Fibroblast of lung (primary cell): ENCODE measurements at regions not wholly inside any gene's neighbourhood (a gene's known extent, or its start where the extent isn't known, plus 50 kb on each side); places are given as distances from the start of the nearest gene placed in this dataset.

ENCODE experiments used
- DNase-seq, 2 donors: peaks; one replicate each; pipeline versions ENCODE4 v3.0.0 to v3.0.0-alpha.2; 2010; ENCODE audit warnings: low read depth in 2 of 2
- H2AFZ ChIP-seq: 2 replicates; pipeline ENCODE4 v1.5.1; 2012; ENCODE audit warnings: low read length, control low read depth, inconsistent platforms
- H3K27ac ChIP-seq: 2 replicates; pipeline ENCODE4 v1.5.1; 2011; ENCODE audit warnings: low read length, control low read depth; ENCODE audit not compliant: insufficient read depth
- H3K27me3 ChIP-seq: 2 replicates; pipeline ENCODE4 v1.5.1; 2011; ENCODE audit warnings: mild to moderate bottlenecking, low read length; ENCODE audit not compliant: control insufficient read depth, insufficient read depth
- H3K36me3 ChIP-seq: 2 replicates; pipeline ENCODE4 v1.5.1; 2011; ENCODE audit warnings: low read length; ENCODE audit not compliant: control insufficient read depth, insufficient read depth
- H3K4me1 ChIP-seq: 2 replicates; pipeline ENCODE4 v1.5.1; 2011; ENCODE audit warnings: low read length; ENCODE audit not compliant: control insufficient read depth, insufficient read depth; ENCODE audit errors: extremely low read depth
- H3K4me2 ChIP-seq: 2 replicates; pipeline ENCODE4 v1.5.1; 2011; ENCODE audit warnings: low read length, control low read depth; ENCODE audit not compliant: insufficient read depth; ENCODE audit errors: extremely low read depth
- H3K4me3 ChIP-seq, 4 experiments: fragments of 200-600 bp in 1 of 4; sonication (generic) in 1 of 4; replicated peaks in 1 of 4; 2 replicates each; pipeline ENCODE4 v1.5.1; 2011 to 2016; ENCODE audit warnings: low read length in 4 of 4, low read depth in 3 of 4, mild to moderate bottlenecking in 3 of 4, control low read depth in 2 of 4, inconsistent platforms in 1 of 4, mixed read lengths in 1 of 4; ENCODE audit not compliant: insufficient read depth in 1 of 4; ENCODE audit errors: control extremely low read depth in 1 of 4
- H3K79me2 ChIP-seq: 2 replicates; pipeline ENCODE4 v1.5.1; 2012; ENCODE audit warnings: mild to moderate bottlenecking, low read length, inconsistent platforms; ENCODE audit not compliant: control insufficient read depth, insufficient read depth
- H3K9ac ChIP-seq: 2 replicates; pipeline ENCODE4 v1.5.1; 2011; ENCODE audit warnings: mild to moderate bottlenecking, low read length, control low read depth; ENCODE audit not compliant: insufficient read depth
- H3K9me3 ChIP-seq: 2 replicates; pipeline ENCODE4 v1.5.1; 2012; ENCODE audit warnings: low read depth, low read length; ENCODE audit not compliant: control insufficient read depth, insufficient read depth
- H4K20me1 ChIP-seq: 2 replicates; pipeline ENCODE4 v1.5.1; 2011; ENCODE audit warnings: low read length; ENCODE audit not compliant: control insufficient read depth, insufficient read depth; ENCODE audit errors: extremely low read depth
- CTCF ChIP-seq, 2 donors: IDR thresholded peaks in 1 of 2; conservative IDR thresholded peaks in 1 of 2; 1 replicate in 1 of 2; 2 replicates in 1 of 2; pipeline ENCODE4 v1.5.1; 2011 to 2012; ENCODE audit warnings: low read length in 2 of 2, control low read depth in 1 of 2, inconsistent platforms in 1 of 2, low read depth in 1 of 2, mild to moderate bottlenecking in 1 of 2
- EZH2 ChIP-seq: IDR thresholded peaks from 2 replicates; pipeline ENCODE4 v1.5.1; 2012; ENCODE audit warnings: low read length, control low read depth, mild to moderate bottlenecking; ENCODE audit errors: missing control alignments

- H3K27me3 ChIP-seq: no peaks in the 10 kb centered on the region
- H3K9me3 ChIP-seq: no peaks in the 10 kb centered on the region
- no peak overlapping the region for H3K9ac ChIP-seq
- H3K4me3 ChIP-seq: no peak overlapping the region
- H3K36me3 ChIP-seq: no peaks in the 10 kb centered on the region
- H4K20me1 ChIP-seq: no peaks in the 10 kb centered on the region
- no peak overlapping the region for H3K4me2 ChIP-seq
- H3K79me2 ChIP-seq: no peaks in the 10 kb centered on the region
- no peaks in the 10 kb centered on the region for H3K4me1 ChIP-seq
- no peak overlapping the region for H3K27ac ChIP-seq
- H2AFZ ChIP-seq: no peak overlapping the region
- no peak for DNase-seq
- TF ChIP-seq CTCF (conservative IDR thresholded peaks at IDR 0.05 in 1 of 2, IDR thresholded peaks at IDR 0.05 in 1 of 2; ENCODE audit: low read depth in 1 of 2, low read length in 2 of 2) (no peak), EZH2 (no peak)
These were observed 1059.6 kb downstream of the HACE1 start for GRCh38 chr6:103799971-103800670.

DNA sequence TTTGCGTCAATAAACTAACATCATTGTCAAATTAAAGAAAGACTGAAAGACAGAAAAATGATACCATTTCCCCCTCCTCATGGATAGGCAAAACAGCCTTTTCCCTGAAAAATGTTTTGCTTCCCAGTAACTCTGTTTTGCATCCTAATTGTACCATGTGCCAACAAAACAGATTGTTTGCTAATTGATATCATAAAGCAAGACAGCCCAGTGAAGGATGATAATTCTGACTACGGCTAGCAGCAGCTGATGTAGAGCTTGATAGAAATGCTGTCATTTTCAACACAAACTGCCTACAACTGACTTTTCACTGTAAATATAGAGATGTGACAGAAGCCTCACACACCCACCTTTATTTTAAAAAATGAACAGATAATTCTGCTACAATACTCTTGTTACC lies 1061.6 kb downstream of the HACE1 start:
- DNase-seq: no peak
- no peak overlapping the region for H3K9ac ChIP-seq
- H3K27me3 ChIP-seq: no peaks in the 10 kb centered on the region
- no peak overlapping the region for H3K27ac ChIP-seq
- no peaks in the 10 kb centered on the region for H3K4me1 ChIP-seq
- H2AFZ ChIP-seq: no peak overlapping the region
- H3K36me3 ChIP-seq: no peaks in the 10 kb centered on the region
- H4K20me1 ChIP-seq: no peaks in the 10 kb centered on the region
- no peaks in the 10 kb centered on the region for H3K79me2 ChIP-seq
- H3K4me3 ChIP-seq: no peak overlapping the region
- H3K4me2 ChIP-seq: no peak overlapping the region
- H3K9me3 ChIP-seq: no peaks in the 10 kb centered on the region
- TF ChIP-seq EZH2: no peak
- TF ChIP-seq CTCF (conservative IDR thresholded peaks at IDR 0.05 in 1 of 2, IDR thresholded peaks at IDR 0.05 in 1 of 2; ENCODE audit: low read depth in 1 of 2, low read length in 2 of 2): no peak

DNA sequence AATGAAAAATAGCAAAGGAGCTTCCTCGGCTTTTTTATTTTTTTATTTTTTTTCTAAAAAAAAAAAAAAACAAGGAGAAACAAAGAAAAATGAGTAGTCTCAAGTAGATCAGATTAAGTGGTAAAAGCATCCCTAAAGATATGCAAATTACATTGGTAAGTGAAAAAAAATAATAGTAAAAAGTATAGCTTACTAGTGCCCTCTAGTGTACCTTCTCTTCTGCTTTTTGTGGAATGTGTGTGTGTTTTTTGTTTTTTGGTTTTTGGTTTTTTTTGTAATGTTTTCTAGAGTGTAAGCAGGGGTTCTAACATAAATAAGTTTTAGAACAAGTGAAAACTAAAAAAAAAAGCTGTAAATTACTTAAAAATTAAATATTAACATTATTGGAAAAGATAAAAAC lies 1062.0 kb downstream of the HACE1 start:
- H3K9ac ChIP-seq: no peak overlapping the region
- no peak overlapping the region for H3K4me3 ChIP-seq
- H3K36me3 ChIP-seq: no peaks in the 10 kb centered on the region
- H3K27me3 ChIP-seq: no peaks in the 10 kb centered on the region
- no peaks in the 10 kb centered on the region for H3K9me3 ChIP-seq
- DNase-seq: no peak
- no peak overlapping the region for H3K4me2 ChIP-seq
- no peaks in the 10 kb centered on the region for H4K20me1 ChIP-seq
- H2AFZ ChIP-seq: no peak overlapping the region
- H3K27ac ChIP-seq: no peak overlapping the region
- H3K4me1 ChIP-seq: no peaks in the 10 kb centered on the region
- TF ChIP-seq CTCF (conservative IDR thresholded peaks at IDR 0.05 in 1 of 2, IDR thresholded peaks at IDR 0.05 in 1 of 2; ENCODE audit: low read depth in 1 of 2, low read length in 2 of 2) (no peak), EZH2 (no peak)
- H3K79me2 ChIP-seq: no peaks in the 10 kb centered on the region
